HG03095 (cell line): ENCODE measurements at regions not wholly inside any gene's neighbourhood (a gene's known extent, or its start where the extent isn't known, plus 50 kb on each side); places are given as distances from the start of the nearest gene placed in this dataset.

Experiments used
- ATAC-seq: cut with Tn5 transposase; IDR thresholded peaks from one replicate; pipeline ENCODE4 v1.9.1; 2021; ENCODE audit warnings: moderate library complexity; ENCODE audit not compliant: unreplicated experiment

GRCh38 chr9:81207651-81208050, 481.7 kb downstream of the TLE1 start:
- ATAC-seq: no peak

DNA sequence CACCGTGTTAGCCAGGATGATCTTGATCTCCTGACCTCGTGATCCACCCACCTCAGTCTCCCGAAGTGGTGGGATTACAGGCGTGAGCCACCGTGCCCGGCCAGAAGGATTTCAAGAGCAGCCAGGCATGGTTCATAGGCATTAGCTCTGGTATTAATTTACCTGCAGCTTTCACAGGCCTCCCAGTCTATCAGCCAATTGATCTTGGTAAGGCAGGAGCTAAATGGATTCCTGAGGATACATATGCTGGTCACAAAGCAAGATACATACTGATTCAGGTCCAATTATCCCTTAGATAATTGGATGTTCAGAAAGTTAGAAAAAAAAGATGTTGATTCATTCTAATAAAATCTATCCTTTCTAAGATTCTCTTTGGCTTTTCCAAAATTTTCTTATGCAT, 487.1 kb downstream of the TLE1 start:
- no peak for ATAC-seq

DNA sequence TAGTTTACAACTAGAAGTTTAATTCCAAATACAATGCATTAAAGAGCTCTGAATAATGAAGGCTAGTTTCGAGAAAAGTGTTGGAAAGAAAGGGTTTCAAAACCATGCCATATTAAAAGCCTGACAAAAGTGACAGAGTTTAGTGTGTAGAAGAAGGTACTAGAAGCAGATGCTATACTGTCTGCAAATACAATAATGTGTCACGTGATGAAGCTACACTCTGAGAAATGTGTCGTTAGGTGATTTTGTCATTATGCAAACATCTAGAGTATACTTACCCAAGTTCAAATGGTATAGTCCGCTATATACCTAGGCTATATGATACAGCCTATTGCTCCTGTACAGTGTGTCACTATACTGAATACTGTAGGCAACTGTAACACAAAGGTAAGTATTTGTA, 494.1 kb downstream of the TLE1 start:
- no peak for ATAC-seq

DNA sequence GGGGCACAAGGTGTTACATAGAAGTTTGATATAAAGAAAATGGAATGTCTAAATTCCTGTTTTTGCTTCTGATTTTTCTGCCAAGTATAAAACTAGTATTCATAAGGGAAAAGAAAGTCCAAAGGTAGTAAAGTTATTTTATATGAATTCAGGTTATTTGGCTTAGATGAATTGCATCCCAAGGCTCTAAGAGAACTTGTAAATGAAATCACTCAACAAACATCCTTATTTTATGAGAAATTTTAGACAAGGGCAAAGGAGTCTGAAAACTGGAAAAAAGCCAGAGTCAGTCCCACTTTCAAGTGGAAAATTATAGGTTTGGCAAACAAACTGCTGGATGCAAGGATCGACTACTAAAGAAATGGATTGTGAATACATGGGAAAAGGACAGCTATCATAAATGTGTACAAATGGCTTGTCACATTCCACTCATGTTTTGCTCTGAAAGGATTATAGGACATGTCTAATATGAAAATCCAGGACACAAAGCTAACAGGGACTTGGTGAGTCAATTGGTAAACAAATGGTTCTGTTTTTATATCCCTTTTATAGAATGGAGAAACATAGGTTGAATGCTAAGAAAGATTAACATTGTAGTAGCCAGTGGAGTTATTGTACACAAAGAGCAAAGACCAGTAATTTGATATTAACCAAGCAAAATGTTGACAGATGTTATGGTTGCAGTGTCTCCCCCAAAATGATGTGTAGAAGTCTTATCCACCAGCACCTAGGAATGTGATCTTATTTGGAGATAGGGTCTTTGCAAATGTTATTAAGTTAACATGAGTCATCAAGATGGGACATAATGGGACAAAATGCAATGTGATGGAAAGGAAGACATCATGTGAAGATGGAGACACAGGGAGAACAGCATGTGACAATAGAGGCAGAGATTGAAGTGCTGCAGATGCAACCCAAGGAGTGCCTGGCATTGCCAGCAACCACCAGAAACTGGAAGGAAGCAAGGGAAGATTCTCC, 495.7 kb downstream of the TLE1 start:
- ATAC-seq: no peak

- no peak for ATAC-seq
These were observed 498.1 kb downstream of the TLE1 start for GRCh38 chr9:81191222-81191621.

DNA sequence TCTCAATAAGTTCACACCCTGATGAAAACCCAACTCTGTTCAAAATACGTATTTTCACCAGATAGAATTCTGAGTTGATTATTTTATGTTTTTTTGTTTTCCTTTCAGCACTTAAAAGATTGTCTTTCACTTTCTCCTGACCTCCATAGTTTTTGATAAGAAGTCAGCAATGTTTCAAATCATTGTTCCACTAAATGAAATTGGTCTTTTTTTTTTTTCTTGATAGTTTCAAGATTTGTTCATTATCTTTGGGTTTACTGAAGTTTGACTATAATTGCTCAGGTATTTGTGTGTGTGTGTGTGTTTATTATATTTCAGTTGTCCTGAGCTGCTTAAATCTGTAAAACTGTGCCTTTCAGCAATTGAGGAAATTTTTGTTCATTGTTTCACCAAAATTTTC, 498.7 kb downstream of the TLE1 start:
- ATAC-seq: no peak

DNA sequence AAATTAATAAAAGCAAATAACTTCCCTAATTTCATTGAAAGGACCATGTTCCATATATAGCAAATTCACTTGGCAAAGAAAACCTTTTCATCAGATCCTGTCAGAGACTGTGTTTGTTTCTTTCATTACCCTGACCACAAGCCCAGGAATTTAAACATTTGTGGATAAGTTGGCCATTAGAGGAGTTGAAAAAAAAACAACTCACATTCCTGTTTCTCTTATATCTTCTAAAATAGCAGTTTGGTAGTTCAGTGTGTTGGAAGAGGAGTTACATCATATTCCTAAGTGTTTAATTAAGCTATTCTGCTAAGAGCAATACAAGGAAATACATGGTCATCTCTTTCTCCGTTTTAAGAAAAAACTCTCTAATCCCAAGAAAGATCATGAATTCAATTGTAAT, 505.6 kb downstream of the TLE1 start:
- ATAC-seq: no peak

- no peak for ATAC-seq
These were observed 506.9 kb downstream of the TLE1 start for GRCh38 chr9:81182431-81182830.

DNA sequence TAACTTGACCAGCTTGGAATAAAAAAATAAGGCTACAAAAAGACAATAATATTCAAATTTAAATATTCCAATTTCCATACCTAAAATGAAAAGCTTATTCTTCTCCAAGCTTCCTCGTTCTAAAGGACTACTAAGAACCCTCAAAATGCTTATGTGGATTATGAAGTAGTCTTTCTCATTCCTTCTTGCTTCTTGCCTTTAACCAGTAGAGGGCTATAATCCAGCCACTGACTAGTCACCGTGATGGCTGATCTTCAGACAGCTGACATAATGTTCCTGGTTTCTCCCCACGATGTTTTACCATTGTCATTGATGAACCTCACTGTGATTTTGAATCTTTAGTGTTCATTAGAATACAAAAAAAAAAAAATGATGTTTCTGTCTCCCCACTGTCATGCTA, 515.3 kb downstream of the TLE1 start:
- ATAC-seq: no peak

GRCh38 chr9:81171689-81172088, 517.7 kb downstream of the TLE1 start:
- no peak for ATAC-seq

DNA sequence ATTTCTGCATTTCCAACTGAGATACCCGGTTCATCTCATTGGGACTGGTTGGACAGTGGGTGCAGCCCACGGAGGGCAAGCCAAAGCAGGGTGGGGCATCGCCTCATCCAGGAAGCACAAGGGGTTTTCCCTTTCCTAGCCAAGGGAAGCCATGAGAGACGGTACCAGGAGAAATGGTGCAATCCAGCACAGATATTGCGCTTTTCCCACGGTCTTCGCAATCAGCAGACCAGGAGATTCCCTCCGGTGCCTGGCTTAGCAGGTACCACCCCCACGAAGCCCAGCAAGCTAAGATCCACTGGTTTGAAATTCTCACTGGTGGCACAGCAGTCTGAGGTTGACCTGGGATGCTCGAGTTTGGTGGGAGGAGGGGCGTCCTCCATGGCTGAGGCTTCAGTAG, 527.0 kb downstream of the TLE1 start:
- ATAC-seq: no peak

GRCh38 chr9:81156381-81156780, 533.0 kb downstream of the TLE1 start:
- ATAC-seq: no peak

- ATAC-seq: no peak
These were observed 539.2 kb downstream of the TLE1 start for GRCh38 chr9:81150016-81150625.

- ATAC-seq: no peak
These were observed 542.5 kb downstream of the TLE1 start for GRCh38 chr9:81146684-81147337.

GRCh38 chr9:81146241-81146640, 543.1 kb downstream of the TLE1 start:
- no peak for ATAC-seq

GRCh38 chr9:81145331-81145963, 543.9 kb downstream of the TLE1 start:
- ATAC-seq: no peak

DNA sequence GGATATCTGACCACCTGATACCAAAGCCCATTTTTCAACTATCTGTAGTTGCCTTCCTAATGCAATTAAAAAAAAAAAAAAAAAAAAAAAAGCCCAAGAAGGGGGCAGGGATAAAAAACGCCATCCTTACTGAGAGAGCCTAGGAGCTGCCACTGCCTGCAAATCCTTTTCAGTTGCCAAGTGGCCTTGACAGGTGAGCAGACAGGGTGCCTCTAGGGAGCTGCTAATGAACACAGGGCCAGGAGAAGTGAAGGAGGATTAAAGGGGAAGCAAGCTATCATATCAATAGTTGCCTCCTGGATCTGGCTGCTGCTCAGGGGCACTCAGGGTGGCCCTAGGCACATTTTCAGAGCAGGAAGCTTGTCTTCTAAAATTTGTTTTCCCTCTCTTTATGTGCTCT, 547.4 kb downstream of the TLE1 start:
- ATAC-seq: no peak

GRCh38 chr9:81137976-81138568, 551.3 kb downstream of the TLE1 start:
- no peak for ATAC-seq

DNA sequence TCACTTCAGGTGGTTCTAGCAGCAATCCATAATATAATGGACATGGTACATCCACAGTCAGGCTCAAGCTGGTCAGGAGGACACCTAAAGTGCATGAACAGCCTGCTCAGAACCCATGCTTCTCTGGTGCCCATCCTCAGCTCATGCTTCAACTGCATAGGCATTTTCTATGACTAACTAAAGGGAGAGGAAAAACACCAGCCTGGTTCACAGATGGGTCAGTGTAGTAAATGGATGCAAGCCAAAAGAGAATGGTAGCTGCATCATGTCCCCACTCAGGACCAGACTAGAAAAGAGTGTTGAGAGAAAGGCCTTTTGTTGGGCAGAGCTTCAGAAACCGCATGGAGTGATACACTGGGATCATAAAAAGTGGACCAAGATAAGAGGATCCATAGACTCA, 556.6 kb downstream of the TLE1 start:
- no peak for ATAC-seq

- no peak for ATAC-seq
These were observed 557.0 kb downstream of the TLE1 start for GRCh38 chr9:81132318-81132717.

- no peak for ATAC-seq
These were observed 560.6 kb downstream of the TLE1 start for GRCh38 chr9:81128701-81129100.
